Retinal pigment epithelial cell (primary cell): ENCODE measurements at regions not wholly inside any gene's neighbourhood (a gene's known extent, or its start where the extent isn't known, plus 50 kb on each side); places are given as distances from the start of the nearest gene placed in this dataset.

Source experiments
- DNase-seq: peaks from one replicate; pipeline ENCODE4 v3.0.0-alpha.2; 2010; ENCODE audit warnings: low read depth
- H3K4me3 ChIP-seq: 2 replicates; pipeline ENCODE4 v1.5.1; 2011; ENCODE audit warnings: mild to moderate bottlenecking, low read length, control low read depth, moderate library complexity
- TF ChIP-seq, protein P1 (sequence below): conservative IDR thresholded peaks from 2 replicates; pipeline ENCODE4 v1.5.1; 2011; ENCODE audit warnings: low read depth, low read length, control low read depth, inconsistent platforms

DNA sequence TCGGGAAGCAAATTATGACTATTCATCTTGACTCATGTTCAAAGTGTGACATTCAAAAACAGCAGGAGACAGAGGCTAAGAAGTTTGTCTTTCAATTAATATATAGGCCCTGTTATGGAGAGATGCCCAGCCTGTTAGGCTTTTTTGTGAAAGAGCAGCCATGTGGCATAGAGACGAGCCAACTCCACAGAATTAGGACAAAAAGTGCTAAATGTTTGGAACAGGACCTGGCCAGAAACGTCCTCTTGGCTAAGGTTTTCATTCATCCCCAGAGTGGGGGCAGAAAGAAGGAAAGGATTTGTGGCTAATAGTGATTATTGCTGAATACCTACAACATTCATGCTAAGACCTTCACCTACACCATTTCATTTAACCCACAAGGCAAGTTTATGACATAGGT is 324.7 kb upstream of the NPVF start:
- H3K4me3 ChIP-seq = no peak overlapping the region

DNA sequence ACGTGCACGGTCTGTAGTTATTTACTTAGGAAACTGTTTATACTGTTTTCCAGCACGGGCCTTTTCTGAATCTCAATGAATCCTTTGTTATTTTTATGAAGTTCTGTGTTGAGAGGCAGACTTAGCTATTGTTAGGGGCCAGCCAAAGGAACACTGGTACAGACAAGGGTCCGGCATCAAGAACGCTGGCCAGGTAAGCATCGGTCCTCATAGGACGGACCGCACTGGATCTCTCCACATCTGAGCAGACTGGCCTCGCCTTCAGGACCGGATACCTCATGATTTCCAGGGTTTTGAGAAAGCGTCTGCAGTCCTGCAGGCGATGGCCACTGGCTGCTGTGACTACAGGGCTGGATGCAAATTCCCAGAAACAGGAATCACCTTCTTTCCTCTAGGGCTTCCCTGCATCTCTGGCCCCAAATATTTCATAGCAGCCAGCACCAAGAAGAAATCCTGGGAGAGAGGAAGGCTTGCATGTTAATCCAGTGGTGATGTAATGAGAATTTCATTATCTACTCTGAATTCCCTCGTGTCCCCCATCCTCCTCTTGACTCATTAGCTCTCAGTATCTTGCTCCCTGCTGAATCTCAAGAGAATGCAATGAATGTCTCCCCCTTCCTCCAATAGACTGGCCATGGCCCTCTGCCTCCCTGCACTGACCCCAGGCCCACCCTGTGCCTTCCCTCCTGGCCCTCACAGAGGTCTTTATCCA is 325.4 kb upstream of the NPVF start:
- no peak overlapping the region for H3K4me3 ChIP-seq
- TF ChIP-seq, protein P1, sequence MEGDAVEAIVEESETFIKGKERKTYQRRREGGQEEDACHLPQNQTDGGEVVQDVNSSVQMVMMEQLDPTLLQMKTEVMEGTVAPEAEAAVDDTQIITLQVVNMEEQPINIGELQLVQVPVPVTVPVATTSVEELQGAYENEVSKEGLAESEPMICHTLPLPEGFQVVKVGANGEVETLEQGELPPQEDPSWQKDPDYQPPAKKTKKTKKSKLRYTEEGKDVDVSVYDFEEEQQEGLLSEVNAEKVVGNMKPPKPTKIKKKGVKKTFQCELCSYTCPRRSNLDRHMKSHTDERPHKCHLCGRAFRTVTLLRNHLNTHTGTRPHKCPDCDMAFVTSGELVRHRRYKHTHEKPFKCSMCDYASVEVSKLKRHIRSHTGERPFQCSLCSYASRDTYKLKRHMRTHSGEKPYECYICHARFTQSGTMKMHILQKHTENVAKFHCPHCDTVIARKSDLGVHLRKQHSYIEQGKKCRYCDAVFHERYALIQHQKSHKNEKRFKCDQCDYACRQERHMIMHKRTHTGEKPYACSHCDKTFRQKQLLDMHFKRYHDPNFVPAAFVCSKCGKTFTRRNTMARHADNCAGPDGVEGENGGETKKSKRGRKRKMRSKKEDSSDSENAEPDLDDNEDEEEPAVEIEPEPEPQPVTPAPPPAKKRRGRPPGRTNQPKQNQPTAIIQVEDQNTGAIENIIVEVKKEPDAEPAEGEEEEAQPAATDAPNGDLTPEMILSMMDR = no peak
- DNase-seq = no peak

More for the DNA sequence above, 324.7 kb upstream of the NPVF start:
- TF ChIP-seq, protein P1 = no peak
- DNase-seq = no peak

- DNase-seq = no peak
- TF ChIP-seq, protein P1 = no peak
- no peak overlapping the region for H3K4me3 ChIP-seq
These were observed 329.2 kb upstream of the NPVF start for GRCh38 chr7:25557379-25557917.

- H3K4me3 ChIP-seq = no peak overlapping the region
- no peak for DNase-seq
- TF ChIP-seq, protein P1 = no peak
These were observed 329.6 kb upstream of the NPVF start for GRCh38 chr7:25557930-25558329.

- no peak overlapping the region for H3K4me3 ChIP-seq
- TF ChIP-seq, protein P1 = no peak
- DNase-seq = no peak
These were observed 330.3 kb upstream of the NPVF start for GRCh38 chr7:25558605-25559004.

DNA sequence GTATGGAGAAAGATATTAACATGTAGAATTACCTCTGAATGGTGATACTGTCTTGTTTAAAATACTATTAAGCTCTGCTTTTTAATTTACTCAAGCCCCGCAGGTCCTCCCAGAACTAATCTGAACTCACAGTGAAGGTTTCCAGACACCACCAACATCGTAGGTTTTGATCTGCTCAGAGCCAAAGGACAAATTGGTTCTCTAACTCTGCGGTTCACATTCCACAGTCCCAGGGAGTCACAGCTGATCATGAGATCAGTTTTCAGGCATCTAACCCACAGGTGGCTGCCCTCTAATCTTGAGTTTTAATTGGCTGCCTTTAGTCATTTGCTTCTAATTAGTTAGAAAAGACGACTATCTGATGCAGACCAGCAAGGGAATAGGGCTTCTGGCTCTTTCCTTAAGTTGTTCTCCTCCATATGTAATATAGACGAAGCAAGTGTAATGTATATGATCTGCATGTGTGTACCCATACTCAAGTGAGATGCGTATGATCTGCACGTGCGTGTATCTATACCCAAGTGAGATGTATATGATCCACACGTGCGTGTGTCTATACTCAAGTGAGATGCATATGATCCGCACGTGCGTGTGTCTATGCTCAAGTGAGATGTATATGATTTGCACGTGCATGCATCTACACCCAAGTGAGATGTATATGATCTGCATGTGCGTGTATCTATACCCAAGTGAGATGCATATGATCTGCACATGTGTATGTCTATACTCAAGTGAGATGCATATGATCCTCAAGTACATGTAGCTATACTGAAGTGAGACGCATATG is 331.5 kb upstream of the NPVF start:
- H3K4me3 ChIP-seq = no peak overlapping the region
- TF ChIP-seq, protein P1 = no peak
- DNase-seq = no peak

DNA sequence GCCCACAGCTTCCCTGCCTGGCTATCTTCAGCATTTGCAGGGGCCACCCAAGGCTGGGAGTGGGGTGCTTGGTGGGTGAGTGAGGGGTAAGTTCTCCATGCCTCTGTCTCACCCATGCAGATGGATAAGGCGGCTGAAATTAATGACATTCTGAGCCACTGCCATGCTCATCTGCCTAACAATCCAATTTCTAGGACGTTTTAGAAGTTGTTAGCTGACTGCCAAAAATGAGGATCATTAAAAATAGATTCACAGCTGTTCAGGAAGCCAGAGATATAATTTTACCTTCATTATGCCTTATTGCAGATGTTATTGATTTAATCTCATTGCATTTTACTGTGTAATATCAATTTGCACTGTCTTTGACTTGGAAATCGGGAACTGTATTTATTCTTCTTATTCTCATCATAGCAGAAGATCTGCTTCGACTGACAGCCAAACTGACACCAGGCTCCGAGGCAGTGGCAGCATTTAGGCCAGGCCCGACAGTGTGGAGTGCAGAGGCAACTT is 334.4 kb upstream of the NPVF start:
- no peak for DNase-seq
- no peak overlapping the region for H3K4me3 ChIP-seq
- TF ChIP-seq, protein P1 = no peak
